Tibial artery (tissue), 4 donors: ENCODE measurements at regions not wholly inside any gene's neighbourhood (a gene's known extent, or its start where the extent isn't known, plus 50 kb on each side); places are given as distances from the start of the nearest gene placed in this dataset.

ENCODE experiments used
- DNase-seq, 2 donors: peaks; one replicate each; pipeline ENCODE4 v3.0.0-alpha.2; 2019
- H3K27ac ChIP-seq, 2 donors: fragments of 200-600 bp; sonication (generic) in 1 of 2; 1 replicate in 1 of 2; 2 replicates in 1 of 2; pipeline ENCODE4 v1.5.1; 2018 to 2019; ENCODE audit warnings: mild to moderate bottlenecking in 1 of 2
- H3K27me3 ChIP-seq, 2 donors: fragments of 200-600 bp; sonication (generic) in 1 of 2; one replicate each; pipeline versions ENCODE4 v1.5.1 to v1.6.0; 2016 to 2019
- H3K36me3 ChIP-seq, 3 donors: fragments of 200-600 bp; sonication (generic) in 2 of 3; one replicate each; pipeline ENCODE4 v1.5.1; 2016 to 2019; ENCODE audit warnings: mild to moderate bottlenecking in 2 of 3
- H3K4me1 ChIP-seq, 4 donors: fragments of 200-600 bp; sonication (generic) in 2 of 4; 1 replicate in 3 of 4; 2 replicates in 1 of 4; pipeline ENCODE4 v1.5.1; 2016 to 2019
- H3K4me3 ChIP-seq, 2 donors: fragments of 200-600 bp; sonication (generic) in 1 of 2; 1 replicate in 1 of 2; 2 replicates in 1 of 2; pipeline ENCODE4 v1.5.1; 2018 to 2019; ENCODE audit warnings: mild to moderate bottlenecking in 2 of 2
- H3K9me3 ChIP-seq, 3 donors: fragments of 200-600 bp; sonication (generic) in 1 of 3; one replicate each; pipeline ENCODE4 v1.5.1; 2016 to 2019
- intact Hi-C: fragments of 100-400 bp; cut with DNase I; formaldehyde crosslinking; loops from one replicate; pipeline ENCODE4 v1.15.0; 2023; ENCODE audit warnings: low total_unique reads
- TF ChIP-seq, protein P1 (sequence below), 2 experiments: fragments of 200-600 bp in 1 of 2; fragments of 450-650 bp in 1 of 2; IDR thresholded peaks; one replicate each; pipeline ENCODE4 v1.5.1; 2017 to 2019; ENCODE audit warnings: antibody characterized with exemption in 2 of 2, mild to moderate bottlenecking in 1 of 2, moderate library complexity in 1 of 2

DNA sequence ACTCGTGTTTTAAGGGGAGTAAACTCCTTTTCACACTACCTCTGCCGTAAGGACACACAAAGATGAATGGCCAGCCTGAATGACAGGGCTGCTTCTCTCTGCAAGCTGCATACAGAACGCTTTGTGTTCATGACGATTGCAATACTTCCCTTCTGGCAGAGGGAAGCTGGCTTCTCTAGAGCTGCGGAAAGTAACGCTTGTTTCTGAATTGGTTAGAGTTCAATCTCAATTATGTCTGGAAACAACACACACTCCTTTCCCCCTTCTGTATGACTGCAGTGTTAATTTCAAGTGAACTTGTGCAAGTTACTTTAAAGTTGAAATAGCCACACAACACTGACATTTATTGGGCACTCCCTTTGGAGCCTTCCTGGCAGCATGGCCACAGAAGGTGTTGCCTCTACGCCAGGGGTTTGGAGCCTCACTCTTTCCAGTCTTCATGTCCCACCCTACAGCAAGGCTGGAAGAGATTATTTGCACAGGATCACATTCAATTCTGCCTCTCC is 242.6 kb downstream of the NDFIP2 start:
- no peaks in the 10 kb centered on the region for H3K27me3 ChIP-seq
- peaks cover 0 to 9% (median 0%) of the 10 kb centered on the region in 4 donors for H3K4me1 ChIP-seq
- H3K4me3 ChIP-seq = no peak overlapping the region
- no peak for DNase-seq
- no peaks in the 10 kb centered on the region for H3K36me3 ChIP-seq
- no peak overlapping the region for H3K27ac ChIP-seq
- TF ChIP-seq, protein P1, sequence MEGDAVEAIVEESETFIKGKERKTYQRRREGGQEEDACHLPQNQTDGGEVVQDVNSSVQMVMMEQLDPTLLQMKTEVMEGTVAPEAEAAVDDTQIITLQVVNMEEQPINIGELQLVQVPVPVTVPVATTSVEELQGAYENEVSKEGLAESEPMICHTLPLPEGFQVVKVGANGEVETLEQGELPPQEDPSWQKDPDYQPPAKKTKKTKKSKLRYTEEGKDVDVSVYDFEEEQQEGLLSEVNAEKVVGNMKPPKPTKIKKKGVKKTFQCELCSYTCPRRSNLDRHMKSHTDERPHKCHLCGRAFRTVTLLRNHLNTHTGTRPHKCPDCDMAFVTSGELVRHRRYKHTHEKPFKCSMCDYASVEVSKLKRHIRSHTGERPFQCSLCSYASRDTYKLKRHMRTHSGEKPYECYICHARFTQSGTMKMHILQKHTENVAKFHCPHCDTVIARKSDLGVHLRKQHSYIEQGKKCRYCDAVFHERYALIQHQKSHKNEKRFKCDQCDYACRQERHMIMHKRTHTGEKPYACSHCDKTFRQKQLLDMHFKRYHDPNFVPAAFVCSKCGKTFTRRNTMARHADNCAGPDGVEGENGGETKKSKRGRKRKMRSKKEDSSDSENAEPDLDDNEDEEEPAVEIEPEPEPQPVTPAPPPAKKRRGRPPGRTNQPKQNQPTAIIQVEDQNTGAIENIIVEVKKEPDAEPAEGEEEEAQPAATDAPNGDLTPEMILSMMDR (IDR thresholded peaks at IDR 0.05) = no peak
- H3K9me3 ChIP-seq = no peaks in the 10 kb centered on the region
- intact Hi-C loops = no loop called here

DNA sequence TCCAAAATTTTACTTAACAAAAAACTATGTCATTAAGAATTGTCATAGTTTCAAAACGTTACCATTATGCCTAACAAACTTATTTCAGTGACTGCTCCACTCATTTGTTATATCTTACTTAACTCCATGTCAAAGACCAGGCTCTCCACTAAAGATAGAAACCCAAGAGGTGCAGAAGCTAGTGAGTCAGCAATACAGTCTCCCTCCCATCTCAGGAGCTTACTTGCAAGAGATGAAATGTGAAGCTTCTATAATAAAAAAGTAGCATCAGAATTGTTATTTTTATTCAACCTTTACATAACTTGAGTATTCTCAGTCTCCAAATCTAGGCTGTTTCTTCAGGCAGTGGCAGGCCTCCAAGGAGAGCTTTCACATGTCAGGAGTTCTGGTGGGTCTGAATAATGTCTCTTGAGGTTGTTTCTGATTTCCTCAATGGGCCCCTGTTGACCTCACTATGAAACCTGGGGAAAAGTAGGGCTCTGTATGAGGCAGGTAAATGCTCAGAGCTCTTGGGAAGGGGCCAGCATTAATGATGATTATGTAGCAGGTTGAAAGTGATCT is 242.0 kb downstream of the NDFIP2 start:
- Histone ChIP-seq H3K27ac (no peak overlapping the region), H3K4me1 (peaks cover 0 to 9% (median 0%) of the 10 kb centered on the region in 4 donors), H3K4me3 (no peak overlapping the region), H3K27me3 (no peaks in the 10 kb centered on the region), H3K9me3 (no peaks in the 10 kb centered on the region), H3K36me3 (no peaks in the 10 kb centered on the region)
- intact Hi-C loops = no loop called here
- no peak for DNase-seq
- TF ChIP-seq, protein P1 (IDR thresholded peaks at IDR 0.05) = no peak

DNA sequence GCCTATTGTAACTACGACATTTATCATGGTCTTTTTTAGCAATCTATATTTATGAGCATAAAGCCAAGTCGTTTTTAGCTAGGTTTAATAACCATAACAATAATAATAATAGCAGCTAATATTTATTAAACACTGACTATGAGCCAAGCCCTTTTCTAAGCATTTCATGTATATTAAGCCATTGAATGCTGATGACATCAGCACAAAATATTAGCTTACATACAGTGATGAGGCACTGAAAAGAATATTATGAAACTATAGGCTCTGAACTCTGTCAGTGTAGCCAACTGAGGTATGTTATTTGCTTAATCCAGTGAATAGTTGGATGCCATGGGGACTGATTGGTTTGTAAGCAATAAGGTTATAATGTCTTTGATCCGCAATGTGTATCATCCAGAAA is 235.2 kb downstream of the NDFIP2 start:
- Histone ChIP-seq H3K27ac (no peak overlapping the region), H3K4me1 (no peaks in the 10 kb centered on the region), H3K9me3 (no peaks in the 10 kb centered on the region), H3K27me3 (no peaks in the 10 kb centered on the region), H3K4me3 (no peak overlapping the region), H3K36me3 (no peaks in the 10 kb centered on the region)
- intact Hi-C loops = no loop called here
- TF ChIP-seq, protein P1 (IDR thresholded peaks at IDR 0.05) = no peak
- DNase-seq = no peak

DNA sequence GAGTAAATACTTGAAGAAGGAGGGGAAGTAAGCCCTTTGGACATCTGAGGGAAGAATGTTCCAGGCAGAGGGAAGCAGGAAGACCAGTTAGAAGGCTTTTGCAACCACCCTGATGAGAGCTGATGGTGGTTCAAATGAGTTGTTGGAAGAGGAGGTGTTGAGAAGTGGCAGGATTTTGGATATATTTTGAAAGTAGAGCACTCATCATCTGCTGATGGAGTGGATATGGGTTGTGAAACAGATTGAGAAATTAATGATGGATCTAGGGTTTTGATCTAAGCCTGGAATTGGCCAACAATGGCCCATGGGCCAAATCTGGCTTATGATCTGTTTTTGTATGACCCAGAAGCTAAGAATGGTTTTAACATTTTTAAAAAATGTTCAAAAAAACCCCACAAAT is 230.7 kb downstream of the NDFIP2 start:
- Histone ChIP-seq H3K36me3 (no peaks in the 10 kb centered on the region), H3K4me1 (no peaks in the 10 kb centered on the region), H3K4me3 (no peak overlapping the region), H3K9me3 (no peaks in the 10 kb centered on the region), H3K27ac (no peak overlapping the region), H3K27me3 (no peaks in the 10 kb centered on the region)
- TF ChIP-seq, protein P1 (IDR thresholded peaks at IDR 0.05) = no peak
- intact Hi-C loops = no loop called here
- peak in 1 of 2 donors; percentile 22 for DNase-seq

DNA sequence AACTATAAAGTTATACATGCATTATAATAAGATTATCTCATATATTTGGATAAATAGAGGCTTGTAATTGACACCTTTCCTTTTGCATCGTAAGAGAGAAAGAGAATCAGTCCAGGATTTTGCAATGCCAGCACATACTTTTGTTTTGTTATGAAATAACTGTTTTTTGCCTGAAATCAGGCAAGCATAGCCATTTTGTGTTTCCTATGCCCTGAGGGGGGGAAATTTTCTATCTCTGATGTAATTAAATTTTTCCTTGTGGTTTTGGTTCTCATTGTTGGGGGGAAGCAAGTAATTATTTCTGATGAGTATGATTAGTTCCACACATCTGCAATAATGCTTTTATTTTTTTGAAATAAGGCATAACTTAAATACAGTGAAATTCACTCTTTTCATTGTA is 229.4 kb downstream of the NDFIP2 start:
- DNase-seq = no peak
- Histone ChIP-seq H3K4me3 (no peak overlapping the region), H3K36me3 (no peaks in the 10 kb centered on the region), H3K27ac (no peak overlapping the region), H3K9me3 (no peaks in the 10 kb centered on the region), H3K27me3 (no peaks in the 10 kb centered on the region), H3K4me1 (no peaks in the 10 kb centered on the region)
- intact Hi-C loops = no loop called here
- TF ChIP-seq, protein P1 (IDR thresholded peaks at IDR 0.05) = no peak

DNA sequence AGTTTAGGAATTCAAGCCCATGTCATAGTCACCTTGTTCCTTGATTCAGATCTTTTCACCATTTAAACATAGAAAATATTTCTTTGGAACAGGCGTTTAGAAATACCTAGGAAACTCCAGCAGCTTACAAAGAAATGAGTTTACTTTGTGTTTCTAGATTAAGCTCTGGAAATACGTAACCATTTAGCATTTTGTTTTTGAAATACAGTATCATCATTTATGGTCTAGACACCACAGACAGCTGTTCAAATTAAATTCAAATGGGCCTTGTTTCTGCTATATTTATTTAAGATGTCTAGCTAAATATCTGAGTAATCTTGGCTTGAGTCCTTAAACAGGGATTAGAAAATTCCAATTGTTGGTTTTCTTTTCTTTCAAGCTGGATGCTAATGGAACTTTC is 228.5 kb downstream of the NDFIP2 start:
- H3K27me3 ChIP-seq = no peaks in the 10 kb centered on the region
- H3K4me3 ChIP-seq = no peak overlapping the region
- no peak overlapping the region for H3K27ac ChIP-seq
- TF ChIP-seq, protein P1 (IDR thresholded peaks at IDR 0.05) = no peak
- no peaks in the 10 kb centered on the region for H3K4me1 ChIP-seq
- no peak for DNase-seq
- H3K36me3 ChIP-seq = no peaks in the 10 kb centered on the region
- intact Hi-C loops = no loop called here
- no peaks in the 10 kb centered on the region for H3K9me3 ChIP-seq
